Transverse colon (tissue), 4 donors: ENCODE measurements at regions not wholly inside any gene's neighbourhood (a gene's known extent, or its start where the extent isn't known, plus 50 kb on each side); places are given as distances from the start of the nearest gene placed in this dataset.

Experiments
- DNase-seq: peaks from one replicate; pipeline ENCODE4 v3.0.0-alpha.2; 2019
- H3K27ac ChIP-seq, 4 donors: fragments of 200-600 bp; sonication (generic); 2 replicates each; pipeline ENCODE4 v1.5.1; 2016 to 2018; ENCODE audit warnings: inconsistent platforms in 4 of 4
- H3K27me3 ChIP-seq: fragments of 200-600 bp; sonication (generic); 2 replicates; pipeline ENCODE4 v1.5.1; 2017; ENCODE audit warnings: inconsistent platforms
- H3K36me3 ChIP-seq, 4 donors: fragments of 200-600 bp; sonication (generic); 2 replicates each; pipeline ENCODE4 v1.5.1; 2017 to 2019; ENCODE audit warnings: inconsistent platforms in 4 of 4
- H3K4me1 ChIP-seq, 4 donors: fragments of 200-600 bp; sonication (generic); 2 replicates each; pipeline ENCODE4 v1.5.1; 2017 to 2020; ENCODE audit warnings: inconsistent platforms in 4 of 4
- H3K4me3 ChIP-seq, 4 donors: fragments of 200-600 bp; sonication (generic); 1 replicate in 1 of 4; 2 replicates in 3 of 4; pipeline versions ENCODE4 v1.5.1 to v1.6.1; 2017 to 2019; ENCODE audit warnings: inconsistent platforms in 4 of 4
- H3K9me3 ChIP-seq, 2 donors: fragments of 200-600 bp; sonication (generic); 2 replicates each; pipeline ENCODE4 v1.5.1; 2017 to 2019; ENCODE audit warnings: inconsistent platforms in 2 of 2
- CTCF ChIP-seq, 5 experiments: fragments of 200-600 bp in 3 of 5; fragments of 450-650 bp in 2 of 5; sonication (generic) in 3 of 5; IDR thresholded peaks; 1 replicate in 2 of 5; 2 replicates in 3 of 5; pipeline ENCODE4 v1.5.1; 2016 to 2017; ENCODE audit warnings: antibody characterized with exemption in 5 of 5, inconsistent platforms in 3 of 5, mild to moderate bottlenecking in 2 of 5, moderate library complexity in 1 of 5
- EP300 ChIP-seq: sonication (generic); formaldehyde crosslinking; IDR thresholded peaks from one replicate; pipeline ENCODE4 v1.6.1; 2017; ENCODE audit warnings: antibody characterized with exemption, low read depth
- POLR2A ChIP-seq: fragments of 450-650 bp; IDR thresholded peaks from one replicate; pipeline ENCODE4 v1.6.1; 2016; ENCODE audit warnings: antibody characterized with exemption, mild to moderate bottlenecking, moderate library complexity
- POLR2AphosphoS5 ChIP-seq, 3 donors: sonication (generic); formaldehyde crosslinking; IDR thresholded peaks; one replicate each; pipeline ENCODE4 v1.6.1; 2016; ENCODE audit warnings: antibody characterized with exemption in 3 of 3
- WGBS, 2 donors: methylation state at CpG; one replicate each; pipeline ENCODE4 v1.1.5; 2018; ENCODE audit warnings: low coverage in 1 of 2; 5-methylcytosine and 5-hydroxymethylcytosine counted together
- in situ Hi-C, 4 donors: fragments of 200-750 bp; cut with MboI; loops; one replicate each; pipeline versions ENCODE4 v1.15.0 to v1.15.1; 2017; ENCODE audit warnings: low sequenced_read_pairs in 3 of 4, low pct_ligation_motif_present in 1 of 4, low pct_unique_long_range_greater_than_20kb in 1 of 4
- intact Hi-C: fragments of 100-400 bp; cut with DNase I; formaldehyde crosslinking; loops from one replicate; pipeline ENCODE4 v1.15.1; 2023; ENCODE audit warnings: low total_unique reads
- small RNA-seq, 4 donors: library from RNA; depleted of rRNA; stranded (forward); fragments of <200 nt; gene quantifications; one replicate each; pipeline ENCODE3, GENCODE V24; 2016

GRCh38 chr6:153192943-153193885 lies 62.1 kb upstream of the RGS17 start:
- no peaks in the 10 kb centered on the region for H3K4me1 ChIP-seq
- no peak for DNase-seq
- no peak for TF ChIP-seq POLR2A
- no peak for TF ChIP-seq EP300
- TF ChIP-seq POLR2AphosphoS5 (IDR thresholded peaks at IDR 0.05), result no peak
- TF ChIP-seq CTCF (IDR thresholded peaks at IDR 0.05), result no peak
- 67 to 69% methylated on average over 6 of the region's 6 CpGs for WGBS, 2 donors
- no peak overlapping the region for H3K4me3 ChIP-seq
- H3K9me3 ChIP-seq, result no peaks in the 10 kb centered on the region
- H3K36me3 ChIP-seq, result no peaks in the 10 kb centered on the region
- intact Hi-C loops, result no loop called here
- H3K27me3 ChIP-seq, result no peaks in the 10 kb centered on the region
- in situ Hi-C loops, result no loop called here
- H3K27ac ChIP-seq, result no peak overlapping the region

- no peak for DNase-seq
- Histone ChIP-seq H3K36me3 (no peaks in the 10 kb centered on the region), H3K27ac (no peak overlapping the region), H3K4me3 (no peak overlapping the region), H3K9me3 (no peaks in the 10 kb centered on the region), H3K27me3 (no peaks in the 10 kb centered on the region), H3K4me1 (no peaks in the 10 kb centered on the region)
- no peak for TF ChIP-seq POLR2AphosphoS5 (IDR thresholded peaks at IDR 0.05)
- TF ChIP-seq POLR2A, result no peak
- no peak for TF ChIP-seq CTCF (IDR thresholded peaks at IDR 0.05)
- TF ChIP-seq EP300, result no peak
- 67 to 74% methylated on average over 3 of the region's 3 CpGs for WGBS, 2 donors
- intact Hi-C loops (no loop called here), in situ Hi-C loops (no loop called here)
These were observed 52.8 kb upstream of the RGS17 start for GRCh38 chr6:153183925-153184324.

Small RNA genes lying in the stretch of these regions (small RNA-seq; reads per million reads assigned to genes)
- gene AL603908.1 (0 reads per million in 4 donors), gene MTND3P20 (0 reads per million in 4 donors), gene MTND4LP20 (0 reads per million in 4 donors), gene RNA5SP225 (0 to 0.12 (median 0) reads per million in 4 donors), gene RNU6-896P (0 reads per million in 4 donors)
